ENCODE measurements at regions not wholly inside any gene's neighbourhood (a gene's known extent, or its start where the extent isn't known, plus 50 kb on each side); places are given as distances from the start of the nearest gene placed in this dataset.

GRCh38 chr2:6656633-6657032 is 209.1 kb downstream of the CMPK2 start:
- TF ChIP-seq SUZ12 (IDR thresholded peaks at IDR 0.05; ENCODE audit: extremely low read depth, insufficient read depth, insufficient read length) = no peak
- no peak for TF ChIP-seq ZNF274 (IDR thresholded peaks at IDR 0.05; ENCODE audit: low read depth, low read length)
- no peak for TF ChIP-seq YY1 (IDR thresholded peaks at IDR 0.05; ENCODE audit: insufficient read depth, insufficient read length)
- Histone ChIP-seq H3K9ac (ENCODE audit: insufficient read length, low read depth) (no peak overlapping the region), H3K4me3 (ENCODE audit: insufficient read length, low read depth) (no peak overlapping the region), H3K36me3 (ENCODE audit: insufficient read depth, insufficient read length, low read length) (no peaks in the 10 kb centered on the region), H3K27me3 (ENCODE audit: insufficient read depth, insufficient read length) (no peaks in the 10 kb centered on the region), H3K4me1 (ENCODE audit: insufficient read depth, insufficient read length) (no peaks in the 10 kb centered on the region), H3K9me3 (ENCODE audit: insufficient read depth, low read length) (no peaks in the 10 kb centered on the region)
- no peak for DNase-seq (ENCODE audit: low read depth, low spot score)

GRCh38 chr2:6657136-6657535 is 208.6 kb downstream of the CMPK2 start:
- H3K4me3 ChIP-seq (ENCODE audit: insufficient read length, low read depth) = no peak overlapping the region
- TF ChIP-seq ZNF274 (IDR thresholded peaks at IDR 0.05; ENCODE audit: low read depth, low read length) (no peak), YY1 (IDR thresholded peaks at IDR 0.05; ENCODE audit: insufficient read depth, insufficient read length) (no peak), SUZ12 (IDR thresholded peaks at IDR 0.05; ENCODE audit: extremely low read depth, insufficient read depth, insufficient read length) (no peak)
- H3K36me3 ChIP-seq (ENCODE audit: insufficient read depth, insufficient read length, low read length) = no peaks in the 10 kb centered on the region
- H3K9me3 ChIP-seq (ENCODE audit: insufficient read depth, low read length) = no peaks in the 10 kb centered on the region
- H3K27me3 ChIP-seq (ENCODE audit: insufficient read depth, insufficient read length) = no peaks in the 10 kb centered on the region
- DNase-seq (ENCODE audit: low read depth, low spot score) = no peak
- no peak overlapping the region for H3K9ac ChIP-seq (ENCODE audit: insufficient read length, low read depth)
- H3K4me1 ChIP-seq (ENCODE audit: insufficient read depth, insufficient read length) = no peaks in the 10 kb centered on the region

- Histone ChIP-seq H3K9me3 (ENCODE audit: insufficient read depth, low read length) (no peaks in the 10 kb centered on the region), H3K4me1 (ENCODE audit: insufficient read depth, insufficient read length) (no peaks in the 10 kb centered on the region), H3K9ac (ENCODE audit: insufficient read length, low read depth) (no peak overlapping the region), H3K4me3 (ENCODE audit: insufficient read length, low read depth) (no peak overlapping the region), H3K27me3 (ENCODE audit: insufficient read depth, insufficient read length) (no peaks in the 10 kb centered on the region), H3K36me3 (ENCODE audit: insufficient read depth, insufficient read length, low read length) (no peaks in the 10 kb centered on the region)
- TF ChIP-seq ZNF274 (IDR thresholded peaks at IDR 0.05; ENCODE audit: low read depth, low read length) (no peak), YY1 (IDR thresholded peaks at IDR 0.05; ENCODE audit: insufficient read depth, insufficient read length) (no peak), SUZ12 (IDR thresholded peaks at IDR 0.05; ENCODE audit: extremely low read depth, insufficient read depth, insufficient read length) (no peak)
- no peak for DNase-seq (ENCODE audit: low read depth, low spot score)
Observed at GRCh38 chr2:6657855-6658254, 207.9 kb downstream of the CMPK2 start.

GRCh38 chr2:6664332-6665061 is 201.2 kb downstream of the CMPK2 start:
- TF ChIP-seq SUZ12 (IDR thresholded peaks at IDR 0.05; ENCODE audit: extremely low read depth, insufficient read depth, insufficient read length) (no peak), YY1 (IDR thresholded peaks at IDR 0.05; ENCODE audit: insufficient read depth, insufficient read length) (no peak), ZNF274 (IDR thresholded peaks at IDR 0.05; ENCODE audit: low read depth, low read length) (no peak)
- no peak for DNase-seq (ENCODE audit: low read depth, low spot score)
- H3K9ac ChIP-seq (ENCODE audit: insufficient read length, low read depth) = no peak overlapping the region
- H3K4me3 ChIP-seq (ENCODE audit: insufficient read length, low read depth) = no peak overlapping the region
- no peaks in the 10 kb centered on the region for H3K4me1 ChIP-seq (ENCODE audit: insufficient read depth, insufficient read length)
- no peaks in the 10 kb centered on the region for H3K27me3 ChIP-seq (ENCODE audit: insufficient read depth, insufficient read length)
- no peaks in the 10 kb centered on the region for H3K36me3 ChIP-seq (ENCODE audit: insufficient read depth, insufficient read length, low read length)
- H3K9me3 ChIP-seq (ENCODE audit: insufficient read depth, low read length) = no peaks in the 10 kb centered on the region

- no peak for DNase-seq (ENCODE audit: low read depth, low spot score)
- no peaks in the 10 kb centered on the region for H3K4me1 ChIP-seq (ENCODE audit: insufficient read depth, insufficient read length)
- no peaks in the 10 kb centered on the region for H3K9me3 ChIP-seq (ENCODE audit: insufficient read depth, low read length)
- no peaks in the 10 kb centered on the region for H3K36me3 ChIP-seq (ENCODE audit: insufficient read depth, insufficient read length, low read length)
- H3K4me3 ChIP-seq (ENCODE audit: insufficient read length, low read depth) = no peak overlapping the region
- no peak overlapping the region for H3K9ac ChIP-seq (ENCODE audit: insufficient read length, low read depth)
- no peaks in the 10 kb centered on the region for H3K27me3 ChIP-seq (ENCODE audit: insufficient read depth, insufficient read length)
- TF ChIP-seq SUZ12 (IDR thresholded peaks at IDR 0.05; ENCODE audit: extremely low read depth, insufficient read depth, insufficient read length) = no peak
- no peak for TF ChIP-seq YY1 (IDR thresholded peaks at IDR 0.05; ENCODE audit: insufficient read depth, insufficient read length)
- no peak for TF ChIP-seq ZNF274 (IDR thresholded peaks at IDR 0.05; ENCODE audit: low read depth, low read length)
Observed at GRCh38 chr2:6665093-6666045, 200.3 kb downstream of the CMPK2 start.

GRCh38 chr2:6667326-6667725 is 198.4 kb downstream of the CMPK2 start:
- no peaks in the 10 kb centered on the region for H3K27me3 ChIP-seq (ENCODE audit: insufficient read depth, insufficient read length)
- TF ChIP-seq YY1 (IDR thresholded peaks at IDR 0.05; ENCODE audit: insufficient read depth, insufficient read length) (no peak), ZNF274 (IDR thresholded peaks at IDR 0.05; ENCODE audit: low read depth, low read length) (no peak), SUZ12 (IDR thresholded peaks at IDR 0.05; ENCODE audit: extremely low read depth, insufficient read depth, insufficient read length) (no peak)
- H3K9me3 ChIP-seq (ENCODE audit: insufficient read depth, low read length) = no peaks in the 10 kb centered on the region
- no peaks in the 10 kb centered on the region for H3K4me1 ChIP-seq (ENCODE audit: insufficient read depth, insufficient read length)
- H3K9ac ChIP-seq (ENCODE audit: insufficient read length, low read depth) = no peak overlapping the region
- no peaks in the 10 kb centered on the region for H3K36me3 ChIP-seq (ENCODE audit: insufficient read depth, insufficient read length, low read length)
- DNase-seq (ENCODE audit: low read depth, low spot score) = no peak
- H3K4me3 ChIP-seq (ENCODE audit: insufficient read length, low read depth) = no peak overlapping the region

GRCh38 chr2:6671913-6672312 is 193.8 kb downstream of the CMPK2 start:
- DNase-seq (ENCODE audit: low read depth, low spot score) = no peak
- no peaks in the 10 kb centered on the region for H3K9me3 ChIP-seq (ENCODE audit: insufficient read depth, low read length)
- H3K36me3 ChIP-seq (ENCODE audit: insufficient read depth, insufficient read length, low read length) = no peaks in the 10 kb centered on the region
- no peak overlapping the region for H3K9ac ChIP-seq (ENCODE audit: insufficient read length, low read depth)
- no peaks in the 10 kb centered on the region for H3K27me3 ChIP-seq (ENCODE audit: insufficient read depth, insufficient read length)
- H3K4me1 ChIP-seq (ENCODE audit: insufficient read depth, insufficient read length) = no peaks in the 10 kb centered on the region
- TF ChIP-seq ZNF274 (IDR thresholded peaks at IDR 0.05; ENCODE audit: low read depth, low read length) (no peak), YY1 (IDR thresholded peaks at IDR 0.05; ENCODE audit: insufficient read depth, insufficient read length) (no peak), SUZ12 (IDR thresholded peaks at IDR 0.05; ENCODE audit: extremely low read depth, insufficient read depth, insufficient read length) (no peak)
- no peak overlapping the region for H3K4me3 ChIP-seq (ENCODE audit: insufficient read length, low read depth)

Measured in NT2/D1 (cell line).